H1 (cell line): ENCODE measurements at regions not wholly inside any gene's neighbourhood (a gene's known extent, or its start where the extent isn't known, plus 50 kb on each side); places are given as distances from the start of the nearest gene placed in this dataset.

Experiments used
- TF ChIP-seq, protein P1 (sequence below), 3 experiments: IDR thresholded peaks; 1 replicate in 2 of 3; 2 replicates in 1 of 3; pipeline versions ENCODE4 v1.5.1 to v1.6.1; 2011; ENCODE audit warnings: low read length in 3 of 3, mild to moderate bottlenecking in 3 of 3, inconsistent platforms in 2 of 3, low read depth in 1 of 3, moderate library complexity in 1 of 3; ENCODE audit not compliant: insufficient read depth in 1 of 3; ENCODE audit errors: control extremely low read depth in 1 of 3
- TF ChIP-seq, protein P2 (sequence below): fragments of 300-600 bp; sonication (generic); IDR thresholded peaks from 2 replicates; pipeline ENCODE4 v1.7.1; 2012; ENCODE audit warnings: low read length, moderate library complexity, mild to moderate bottlenecking, inconsistent platforms; ENCODE audit not compliant: insufficient replicate concordance

DNA sequence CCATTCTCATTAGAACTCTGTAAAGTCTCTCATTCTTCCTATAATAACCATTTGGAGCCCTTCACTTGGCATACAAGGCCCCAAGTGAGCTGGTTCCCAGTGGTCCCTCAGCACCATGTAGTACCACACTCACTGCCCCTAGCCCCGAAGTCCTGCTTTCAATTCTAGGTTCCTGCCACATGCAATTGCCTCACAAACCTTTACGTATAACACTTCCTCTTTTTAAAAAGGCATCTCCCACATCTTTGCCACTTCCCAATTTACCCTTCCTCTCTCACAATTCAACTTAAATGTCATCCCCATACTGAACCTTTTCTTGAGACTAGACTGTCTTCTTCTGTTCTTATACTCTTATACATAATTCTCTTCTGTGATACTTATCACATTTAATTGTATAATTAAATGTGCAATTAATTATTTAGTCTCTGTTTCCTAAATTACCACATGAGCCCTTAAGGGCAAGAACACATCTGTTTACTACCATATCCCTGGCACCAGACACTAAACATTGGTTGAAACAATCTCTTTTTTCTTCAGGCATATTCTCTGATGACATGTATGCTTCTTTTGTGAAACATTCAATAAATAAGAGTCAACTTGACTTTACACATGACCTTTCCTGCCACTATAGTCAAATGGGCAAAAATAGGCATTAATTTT lies 304.0 kb downstream of the SPRY2 start (continued):
- TF ChIP-seq, protein P1, sequence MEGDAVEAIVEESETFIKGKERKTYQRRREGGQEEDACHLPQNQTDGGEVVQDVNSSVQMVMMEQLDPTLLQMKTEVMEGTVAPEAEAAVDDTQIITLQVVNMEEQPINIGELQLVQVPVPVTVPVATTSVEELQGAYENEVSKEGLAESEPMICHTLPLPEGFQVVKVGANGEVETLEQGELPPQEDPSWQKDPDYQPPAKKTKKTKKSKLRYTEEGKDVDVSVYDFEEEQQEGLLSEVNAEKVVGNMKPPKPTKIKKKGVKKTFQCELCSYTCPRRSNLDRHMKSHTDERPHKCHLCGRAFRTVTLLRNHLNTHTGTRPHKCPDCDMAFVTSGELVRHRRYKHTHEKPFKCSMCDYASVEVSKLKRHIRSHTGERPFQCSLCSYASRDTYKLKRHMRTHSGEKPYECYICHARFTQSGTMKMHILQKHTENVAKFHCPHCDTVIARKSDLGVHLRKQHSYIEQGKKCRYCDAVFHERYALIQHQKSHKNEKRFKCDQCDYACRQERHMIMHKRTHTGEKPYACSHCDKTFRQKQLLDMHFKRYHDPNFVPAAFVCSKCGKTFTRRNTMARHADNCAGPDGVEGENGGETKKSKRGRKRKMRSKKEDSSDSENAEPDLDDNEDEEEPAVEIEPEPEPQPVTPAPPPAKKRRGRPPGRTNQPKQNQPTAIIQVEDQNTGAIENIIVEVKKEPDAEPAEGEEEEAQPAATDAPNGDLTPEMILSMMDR (IDR thresholded peaks at IDR 0.05; ENCODE audit: control extremely low read depth in 1 of 3, insufficient read depth in 1 of 3, low read depth in 1 of 3, low read length in 3 of 3), result no peak
- TF ChIP-seq, protein P2, sequence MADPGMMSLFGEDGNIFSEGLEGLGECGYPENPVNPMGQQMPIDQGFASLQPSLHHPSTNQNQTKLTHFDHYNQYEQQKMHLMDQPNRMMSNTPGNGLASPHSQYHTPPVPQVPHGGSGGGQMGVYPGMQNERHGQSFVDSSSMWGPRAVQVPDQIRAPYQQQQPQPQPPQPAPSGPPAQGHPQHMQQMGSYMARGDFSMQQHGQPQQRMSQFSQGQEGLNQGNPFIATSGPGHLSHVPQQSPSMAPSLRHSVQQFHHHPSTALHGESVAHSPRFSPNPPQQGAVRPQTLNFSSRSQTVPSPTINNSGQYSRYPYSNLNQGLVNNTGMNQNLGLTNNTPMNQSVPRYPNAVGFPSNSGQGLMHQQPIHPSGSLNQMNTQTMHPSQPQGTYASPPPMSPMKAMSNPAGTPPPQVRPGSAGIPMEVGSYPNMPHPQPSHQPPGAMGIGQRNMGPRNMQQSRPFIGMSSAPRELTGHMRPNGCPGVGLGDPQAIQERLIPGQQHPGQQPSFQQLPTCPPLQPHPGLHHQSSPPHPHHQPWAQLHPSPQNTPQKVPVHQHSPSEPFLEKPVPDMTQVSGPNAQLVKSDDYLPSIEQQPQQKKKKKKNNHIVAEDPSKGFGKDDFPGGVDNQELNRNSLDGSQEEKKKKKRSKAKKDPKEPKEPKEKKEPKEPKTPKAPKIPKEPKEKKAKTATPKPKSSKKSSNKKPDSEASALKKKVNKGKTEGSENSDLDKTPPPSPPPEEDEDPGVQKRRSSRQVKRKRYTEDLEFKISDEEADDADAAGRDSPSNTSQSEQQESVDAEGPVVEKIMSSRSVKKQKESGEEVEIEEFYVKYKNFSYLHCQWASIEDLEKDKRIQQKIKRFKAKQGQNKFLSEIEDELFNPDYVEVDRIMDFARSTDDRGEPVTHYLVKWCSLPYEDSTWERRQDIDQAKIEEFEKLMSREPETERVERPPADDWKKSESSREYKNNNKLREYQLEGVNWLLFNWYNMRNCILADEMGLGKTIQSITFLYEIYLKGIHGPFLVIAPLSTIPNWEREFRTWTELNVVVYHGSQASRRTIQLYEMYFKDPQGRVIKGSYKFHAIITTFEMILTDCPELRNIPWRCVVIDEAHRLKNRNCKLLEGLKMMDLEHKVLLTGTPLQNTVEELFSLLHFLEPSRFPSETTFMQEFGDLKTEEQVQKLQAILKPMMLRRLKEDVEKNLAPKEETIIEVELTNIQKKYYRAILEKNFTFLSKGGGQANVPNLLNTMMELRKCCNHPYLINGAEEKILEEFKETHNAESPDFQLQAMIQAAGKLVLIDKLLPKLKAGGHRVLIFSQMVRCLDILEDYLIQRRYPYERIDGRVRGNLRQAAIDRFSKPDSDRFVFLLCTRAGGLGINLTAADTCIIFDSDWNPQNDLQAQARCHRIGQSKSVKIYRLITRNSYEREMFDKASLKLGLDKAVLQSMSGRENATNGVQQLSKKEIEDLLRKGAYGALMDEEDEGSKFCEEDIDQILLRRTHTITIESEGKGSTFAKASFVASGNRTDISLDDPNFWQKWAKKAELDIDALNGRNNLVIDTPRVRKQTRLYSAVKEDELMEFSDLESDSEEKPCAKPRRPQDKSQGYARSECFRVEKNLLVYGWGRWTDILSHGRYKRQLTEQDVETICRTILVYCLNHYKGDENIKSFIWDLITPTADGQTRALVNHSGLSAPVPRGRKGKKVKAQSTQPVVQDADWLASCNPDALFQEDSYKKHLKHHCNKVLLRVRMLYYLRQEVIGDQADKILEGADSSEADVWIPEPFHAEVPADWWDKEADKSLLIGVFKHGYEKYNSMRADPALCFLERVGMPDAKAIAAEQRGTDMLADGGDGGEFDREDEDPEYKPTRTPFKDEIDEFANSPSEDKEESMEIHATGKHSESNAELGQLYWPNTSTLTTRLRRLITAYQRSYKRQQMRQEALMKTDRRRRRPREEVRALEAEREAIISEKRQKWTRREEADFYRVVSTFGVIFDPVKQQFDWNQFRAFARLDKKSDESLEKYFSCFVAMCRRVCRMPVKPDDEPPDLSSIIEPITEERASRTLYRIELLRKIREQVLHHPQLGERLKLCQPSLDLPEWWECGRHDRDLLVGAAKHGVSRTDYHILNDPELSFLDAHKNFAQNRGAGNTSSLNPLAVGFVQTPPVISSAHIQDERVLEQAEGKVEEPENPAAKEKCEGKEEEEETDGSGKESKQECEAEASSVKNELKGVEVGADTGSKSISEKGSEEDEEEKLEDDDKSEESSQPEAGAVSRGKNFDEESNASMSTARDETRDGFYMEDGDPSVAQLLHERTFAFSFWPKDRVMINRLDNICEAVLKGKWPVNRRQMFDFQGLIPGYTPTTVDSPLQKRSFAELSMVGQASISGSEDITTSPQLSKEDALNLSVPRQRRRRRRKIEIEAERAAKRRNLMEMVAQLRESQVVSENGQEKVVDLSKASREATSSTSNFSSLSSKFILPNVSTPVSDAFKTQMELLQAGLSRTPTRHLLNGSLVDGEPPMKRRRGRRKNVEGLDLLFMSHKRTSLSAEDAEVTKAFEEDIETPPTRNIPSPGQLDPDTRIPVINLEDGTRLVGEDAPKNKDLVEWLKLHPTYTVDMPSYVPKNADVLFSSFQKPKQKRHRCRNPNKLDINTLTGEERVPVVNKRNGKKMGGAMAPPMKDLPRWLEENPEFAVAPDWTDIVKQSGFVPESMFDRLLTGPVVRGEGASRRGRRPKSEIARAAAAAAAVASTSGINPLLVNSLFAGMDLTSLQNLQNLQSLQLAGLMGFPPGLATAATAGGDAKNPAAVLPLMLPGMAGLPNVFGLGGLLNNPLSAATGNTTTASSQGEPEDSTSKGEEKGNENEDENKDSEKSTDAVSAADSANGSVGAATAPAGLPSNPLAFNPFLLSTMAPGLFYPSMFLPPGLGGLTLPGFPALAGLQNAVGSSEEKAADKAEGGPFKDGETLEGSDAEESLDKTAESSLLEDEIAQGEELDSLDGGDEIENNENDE, result no peak
